Epithelial cell of proximal tubule (primary cell): ENCODE measurements at regions not wholly inside any gene's neighbourhood (a gene's known extent, or its start where the extent isn't known, plus 50 kb on each side); places are given as distances from the start of the nearest gene placed in this dataset.

Source experiments
- DNase-seq: peaks from one replicate; pipeline ENCODE4 v3.0.0-alpha.2; 2011; ENCODE audit warnings: low read depth
- H3K4me3 ChIP-seq: 2 replicates; pipeline ENCODE4 v1.5.1; 2011; ENCODE audit warnings: low read depth, mild to moderate bottlenecking, low read length
- CTCF ChIP-seq: conservative IDR thresholded peaks from 2 replicates; pipeline ENCODE4 v1.5.1; 2012; ENCODE audit warnings: low read depth, mild to moderate bottlenecking, low read length

GRCh38 chr5:2030131-2030530 is 147.4 kb upstream of the IRX4 start:
- no peak for DNase-seq
- no peak overlapping the region for H3K4me3 ChIP-seq
- TF ChIP-seq CTCF = no peak

- DNase-seq = no peak
- TF ChIP-seq CTCF = no peak
Measured at GRCh38 chr5:2029206-2029605, 146.5 kb upstream of the IRX4 start.

DNA sequence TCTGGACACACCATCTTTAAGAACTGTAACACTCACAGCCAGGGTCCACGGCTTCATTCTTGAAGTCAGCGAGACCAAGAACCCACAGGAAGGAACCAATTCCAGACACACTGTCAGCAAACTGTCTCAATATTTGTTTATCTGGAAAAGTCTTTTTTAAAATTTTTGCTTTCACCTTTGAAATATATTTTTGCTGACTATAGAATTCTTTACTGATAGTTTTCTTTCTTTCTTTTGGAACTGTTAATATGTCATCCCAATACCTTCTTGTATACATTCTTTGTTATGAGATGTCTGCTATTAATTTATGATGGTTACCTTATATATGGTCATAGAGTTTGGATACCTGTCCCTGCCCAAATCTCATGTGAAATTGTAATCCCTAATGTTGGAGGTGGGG is 145.1 kb upstream of the IRX4 start:
- no peak for DNase-seq
- H3K4me3 ChIP-seq = no peak overlapping the region
- TF ChIP-seq CTCF = no peak

More at GRCh38 chr5:2029206-2029605, 146.5 kb upstream of the IRX4 start:
- no peak overlapping the region for H3K4me3 ChIP-seq

GRCh38 chr5:2024986-2025721 is 142.4 kb upstream of the IRX4 start:
- H3K4me3 ChIP-seq = no peak overlapping the region
- no peak for DNase-seq
- TF ChIP-seq CTCF = no peak

GRCh38 chr5:2023196-2023595 is 140.5 kb upstream of the IRX4 start:
- DNase-seq = no peak
- no peak overlapping the region for H3K4me3 ChIP-seq
- TF ChIP-seq CTCF = no peak

- no peak for TF ChIP-seq CTCF
- H3K4me3 ChIP-seq = no peak overlapping the region
- no peak for DNase-seq
Measured at GRCh38 chr5:2022436-2022835, 139.7 kb upstream of the IRX4 start.
